Stomach (tissue), 8 donors: ENCODE measurements at regions not wholly inside any gene's neighbourhood (a gene's known extent, or its start where the extent isn't known, plus 50 kb on each side); places are given as distances from the start of the nearest gene placed in this dataset.

Experiments
- DNase-seq, 2 donors: peaks; one replicate each; pipeline versions ENCODE4 v3.0.0 to v3.0.0-alpha.2; 2013 to 2019
- H3K27ac ChIP-seq, 5 donors: fragments of 200-600 bp in 4 of 5; sonication (generic) in 4 of 5; one replicate each; pipeline ENCODE4 v1.5.1; 2013 to 2019; ENCODE audit warnings: mild to moderate bottlenecking in 1 of 5, moderate library complexity in 1 of 5
- H3K27me3 ChIP-seq, 3 donors: fragments of 200-600 bp; sonication (generic); one replicate each; pipeline ENCODE4 v1.5.1; 2017 to 2019; ENCODE audit warnings: mixed run types in 1 of 3
- H3K36me3 ChIP-seq, 4 donors: fragments of 200-600 bp; sonication (generic); 1 replicate in 3 of 4; 2 replicates in 1 of 4; pipeline ENCODE4 v1.5.1; 2016 to 2019
- H3K4me1 ChIP-seq, 4 donors: fragments of 200-600 bp; sonication (generic); one replicate each; pipeline ENCODE4 v1.5.1; 2016 to 2019
- H3K4me3 ChIP-seq, 4 donors: fragments of 200-600 bp; sonication (generic) in 3 of 4; one replicate each; pipeline ENCODE4 v1.5.1; 2016 to 2019; ENCODE audit warnings: mild to moderate bottlenecking in 1 of 4
- H3K9me3 ChIP-seq, 4 donors: fragments of 200-600 bp; sonication (generic); one replicate each; pipeline ENCODE4 v1.5.1; 2016 to 2019
- EP300 ChIP-seq: sonication (generic); formaldehyde crosslinking; IDR thresholded peaks from one replicate; pipeline ENCODE4 v1.6.1; 2017; ENCODE audit warnings: antibody characterized with exemption
- POLR2A ChIP-seq, 4 donors: fragments of 450-650 bp; IDR thresholded peaks; one replicate each; pipeline ENCODE4 v1.6.1; 2016; ENCODE audit warnings: antibody characterized with exemption in 4 of 4, control low read depth in 2 of 4, mild to moderate bottlenecking in 1 of 4, moderate library complexity in 1 of 4
- POLR2AphosphoS5 ChIP-seq, 3 donors: sonication (generic); formaldehyde crosslinking; IDR thresholded peaks; one replicate each; pipeline ENCODE4 v1.6.1; 2016; ENCODE audit warnings: antibody characterized with exemption in 3 of 3
- WGBS, 5 donors: extraction: QIAGEN DNeasy Blood & Tissue Kit in 3 of 5; methylation state at CpG; one replicate each; pipeline versions ENCODE4 v1.1.5 to v1.1.7; 2013 to 2018; 5-methylcytosine and 5-hydroxymethylcytosine counted together
- intact Hi-C: fragments of 100-400 bp; cut with DNase I; formaldehyde crosslinking; loops from one replicate; pipeline ENCODE4 v1.15.1; 2023; ENCODE audit warnings: low total_unique reads
- TF ChIP-seq, protein P1 (sequence below), 7 experiments: fragments of 450-650 bp in 4 of 7; fragments of 200-600 bp in 3 of 7; sonication (generic) in 3 of 7; IDR thresholded peaks; one replicate each; pipeline ENCODE4 v1.5.1; 2016 to 2019; ENCODE audit warnings: antibody characterized with exemption in 7 of 7, control low read depth in 2 of 7, mild to moderate bottlenecking in 1 of 7
- donor health status: healthy with polysubstance abuse.
- donor health status: Bipolar disorder and iron deficiency.
- donor health status: healthy.

DNA sequence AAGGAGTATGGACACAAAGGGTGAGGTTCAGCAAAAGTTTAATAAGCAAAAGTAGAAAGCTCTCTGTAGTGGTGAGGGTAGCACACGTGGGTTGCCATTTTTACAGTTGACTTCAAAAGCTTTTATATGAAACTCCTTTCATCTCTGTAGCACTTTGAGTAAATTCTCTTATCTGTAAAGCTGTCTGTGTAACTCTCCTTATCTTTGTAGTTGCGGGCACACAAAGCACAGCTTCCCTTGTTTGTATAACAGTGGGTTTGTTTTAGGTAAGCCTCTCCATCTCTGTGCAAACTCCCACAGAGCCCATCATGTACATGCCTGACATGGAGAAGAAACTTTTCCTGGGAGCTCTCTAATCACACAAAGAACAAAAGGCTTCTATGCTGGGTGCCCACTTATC is 325.9 kb upstream of the PABPC5 start:
- H3K27me3 ChIP-seq = no peaks in the 10 kb centered on the region
- intact Hi-C loops = no loop called here
- H3K4me3 ChIP-seq = no peak overlapping the region
- 13 to 25% (median 20%) methylated on average over 2 of the region's 2 CpGs for WGBS, 5 donors
- TF ChIP-seq POLR2A (IDR thresholded peaks at IDR 0.05) (no peak), POLR2AphosphoS5 (IDR thresholded peaks at IDR 0.05) (no peak), EP300 (no peak)
- TF ChIP-seq, protein P1, sequence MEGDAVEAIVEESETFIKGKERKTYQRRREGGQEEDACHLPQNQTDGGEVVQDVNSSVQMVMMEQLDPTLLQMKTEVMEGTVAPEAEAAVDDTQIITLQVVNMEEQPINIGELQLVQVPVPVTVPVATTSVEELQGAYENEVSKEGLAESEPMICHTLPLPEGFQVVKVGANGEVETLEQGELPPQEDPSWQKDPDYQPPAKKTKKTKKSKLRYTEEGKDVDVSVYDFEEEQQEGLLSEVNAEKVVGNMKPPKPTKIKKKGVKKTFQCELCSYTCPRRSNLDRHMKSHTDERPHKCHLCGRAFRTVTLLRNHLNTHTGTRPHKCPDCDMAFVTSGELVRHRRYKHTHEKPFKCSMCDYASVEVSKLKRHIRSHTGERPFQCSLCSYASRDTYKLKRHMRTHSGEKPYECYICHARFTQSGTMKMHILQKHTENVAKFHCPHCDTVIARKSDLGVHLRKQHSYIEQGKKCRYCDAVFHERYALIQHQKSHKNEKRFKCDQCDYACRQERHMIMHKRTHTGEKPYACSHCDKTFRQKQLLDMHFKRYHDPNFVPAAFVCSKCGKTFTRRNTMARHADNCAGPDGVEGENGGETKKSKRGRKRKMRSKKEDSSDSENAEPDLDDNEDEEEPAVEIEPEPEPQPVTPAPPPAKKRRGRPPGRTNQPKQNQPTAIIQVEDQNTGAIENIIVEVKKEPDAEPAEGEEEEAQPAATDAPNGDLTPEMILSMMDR (IDR thresholded peaks at IDR 0.05) = no peak
- no peaks in the 10 kb centered on the region for H3K36me3 ChIP-seq
- H3K27ac ChIP-seq = no peak overlapping the region
- no peak for DNase-seq
- peaks cover 0 to 23% (median 5%) of the 10 kb centered on the region in 4 donors for H3K9me3 ChIP-seq
- no peaks in the 10 kb centered on the region for H3K4me1 ChIP-seq

DNA sequence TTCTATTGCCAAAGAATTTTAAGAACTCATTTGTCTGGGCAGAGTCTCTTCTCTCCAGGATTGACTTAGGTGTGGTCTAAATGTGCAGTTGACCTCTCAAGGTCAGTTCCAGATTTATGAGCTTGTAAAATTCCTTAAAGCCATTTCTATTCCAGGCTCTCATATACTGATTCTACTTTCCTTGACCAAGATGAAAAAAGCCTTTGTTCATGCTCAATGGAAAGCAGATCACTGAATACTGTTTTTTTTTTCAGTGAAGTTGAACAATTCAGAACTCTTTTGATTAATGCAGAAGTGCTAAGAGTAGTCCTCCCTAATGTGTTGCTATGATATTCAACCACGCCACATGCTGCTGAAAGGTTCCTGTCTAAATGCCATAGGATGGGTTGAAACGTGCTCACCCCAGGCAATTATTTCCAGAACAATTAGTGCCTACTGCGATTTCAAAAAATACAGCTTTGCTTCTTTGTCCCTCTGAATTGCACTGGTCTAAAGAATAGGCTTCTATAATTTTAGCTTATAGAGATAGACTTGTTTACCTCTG is 312.4 kb upstream of the PABPC5 start:
- Histone ChIP-seq H3K27ac (no peak overlapping the region), H3K4me3 (no peak overlapping the region), H3K4me1 (no peaks in the 10 kb centered on the region), H3K36me3 (no peaks in the 10 kb centered on the region), H3K27me3 (no peaks in the 10 kb centered on the region), H3K9me3 (no peaks in the 10 kb centered on the region)
- DNase-seq = no peak
- TF ChIP-seq EP300 = no peak
- no peak for TF ChIP-seq POLR2AphosphoS5 (IDR thresholded peaks at IDR 0.05)
- TF ChIP-seq, protein P1 (IDR thresholded peaks at IDR 0.05) = no peak
- TF ChIP-seq POLR2A (IDR thresholded peaks at IDR 0.05) = no peak
- WGBS, 5 donors = 55 to 70% (median 63%) methylated on average over 3 of the region's 3 CpGs
- intact Hi-C loops = no loop called here

DNA sequence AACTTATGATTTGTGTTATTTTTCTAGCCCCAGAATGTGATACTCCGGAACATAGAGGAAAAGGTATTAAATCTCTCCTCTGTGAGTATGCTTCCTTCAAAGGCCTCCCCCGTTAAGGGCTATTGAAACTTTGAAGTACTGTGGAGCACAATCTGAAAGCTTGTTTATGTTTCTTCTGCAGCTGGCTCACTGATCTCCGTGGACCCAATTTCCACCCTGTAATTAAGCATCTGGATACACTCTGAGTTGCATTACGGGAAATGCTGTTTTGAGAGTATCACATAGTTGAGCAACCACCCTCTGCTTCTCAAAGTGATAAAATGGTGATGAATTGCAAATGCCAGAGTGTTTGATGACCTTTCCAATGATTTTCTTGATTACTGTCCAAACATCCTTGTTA is 296.8 kb upstream of the PABPC5 start:
- no peak for DNase-seq
- peaks cover 0 to 14% (median 7%) of the 10 kb centered on the region in 4 donors for H3K9me3 ChIP-seq
- H3K27me3 ChIP-seq = no peaks in the 10 kb centered on the region
- intact Hi-C loops = no loop called here
- 25 to 48% (median 44%) methylated on average over 4 of the region's 4 CpGs for WGBS, 5 donors
- no peaks in the 10 kb centered on the region for H3K4me1 ChIP-seq
- no peak overlapping the region for H3K27ac ChIP-seq
- H3K36me3 ChIP-seq = no peaks in the 10 kb centered on the region
- H3K4me3 ChIP-seq = no peak overlapping the region
- TF ChIP-seq, protein P1 (IDR thresholded peaks at IDR 0.05) = no peak
- TF ChIP-seq POLR2AphosphoS5 (IDR thresholded peaks at IDR 0.05) (no peak), POLR2A (IDR thresholded peaks at IDR 0.05) (no peak), EP300 (no peak)
